H9 (cell line): ENCODE measurements at regions not wholly inside any gene's neighbourhood (a gene's known extent, or its start where the extent isn't known, plus 50 kb on each side); places are given as distances from the start of the nearest gene placed in this dataset.

ENCODE experiments used
- DNase-seq: peaks from one replicate; pipeline ENCODE4 v3.0.0-alpha.2; 2017
- H2AFZ ChIP-seq: one replicate; pipeline ENCODE4 v1.6.1; 2013; ENCODE audit warnings: mild to moderate bottlenecking, low read length, control low read depth, moderate library complexity
- H2AK5ac ChIP-seq: 2 replicates; pipeline ENCODE4 v1.6.1; 2013; ENCODE audit warnings: low read length, control low read depth, mixed read lengths; ENCODE audit not compliant: insufficient read length
- H2BK120ac ChIP-seq: one replicate; pipeline ENCODE4 v1.6.1; 2013; ENCODE audit warnings: low read depth, mild to moderate bottlenecking, low read length, control low read depth, inconsistent platforms; ENCODE audit not compliant: poor library complexity, severe bottlenecking
- H2BK12ac ChIP-seq: 2 replicates; pipeline ENCODE4 v1.6.1; 2013; ENCODE audit warnings: low read length, control low read depth, mixed read lengths, low read depth; ENCODE audit not compliant: insufficient read length
- H2BK15ac ChIP-seq: 2 replicates; pipeline ENCODE4 v1.6.1; 2013; ENCODE audit warnings: low read depth, low read length, control low read depth
- H2BK20ac ChIP-seq: one replicate; pipeline ENCODE4 v1.6.1; 2013; ENCODE audit warnings: low read depth, mild to moderate bottlenecking, low read length, control low read depth, inconsistent platforms; ENCODE audit not compliant: poor library complexity, severe bottlenecking
- H2BK5ac ChIP-seq: 2 replicates; pipeline ENCODE4 v1.6.1; 2013; ENCODE audit warnings: low read length, control low read depth, mixed read lengths; ENCODE audit not compliant: insufficient read length
- H3K14ac ChIP-seq: 2 replicates; pipeline ENCODE4 v1.6.1; 2013; ENCODE audit warnings: low read length, control low read depth; ENCODE audit not compliant: insufficient read depth
- H3K18ac ChIP-seq: 2 replicates; pipeline ENCODE4 v1.6.1; 2013; ENCODE audit warnings: low read depth, mild to moderate bottlenecking, mixed read lengths, low read length, control low read depth; ENCODE audit not compliant: insufficient read length
- H3K23ac ChIP-seq: 2 replicates; pipeline ENCODE4 v1.6.1; 2013; ENCODE audit warnings: low read length, control low read depth, mixed read lengths, low read depth; ENCODE audit not compliant: insufficient read length
- H3K23me2 ChIP-seq: 2 replicates; pipeline ENCODE4 v1.6.1; 2013; ENCODE audit warnings: low read depth, mild to moderate bottlenecking, mixed read lengths, low read length, control low read depth; ENCODE audit not compliant: insufficient read length, poor library complexity, severe bottlenecking
- H3K27ac ChIP-seq: 2 replicates; pipeline ENCODE4 v1.5.1; 2013; ENCODE audit warnings: low read length, control low read depth, mixed read lengths, low read depth; ENCODE audit not compliant: insufficient read length
- H3K27me3 ChIP-seq: 2 replicates; pipeline ENCODE4 v1.6.1; 2013; ENCODE audit warnings: low read length, control low read depth, inconsistent platforms; ENCODE audit not compliant: insufficient read depth
- H3K4ac ChIP-seq: 2 replicates; pipeline ENCODE4 v1.6.1; 2013; ENCODE audit warnings: low read depth, mild to moderate bottlenecking, control low read depth, inconsistent platforms, low read length, moderate library complexity
- H3K4me1 ChIP-seq: 2 replicates; pipeline ENCODE4 v1.6.1; 2013; ENCODE audit warnings: low read length, control low read depth, inconsistent platforms; ENCODE audit not compliant: insufficient read depth
- H3K4me2 ChIP-seq: 2 replicates; pipeline ENCODE4 v1.6.1; 2013; ENCODE audit warnings: low read length, control low read depth, mixed read lengths; ENCODE audit not compliant: insufficient read length, insufficient read depth
- H3K56ac ChIP-seq: 2 replicates; pipeline ENCODE4 v1.6.1; 2013; ENCODE audit warnings: low read depth, mild to moderate bottlenecking, mixed read lengths, low read length, control low read depth; ENCODE audit not compliant: insufficient read length
- H3K79me1 ChIP-seq: 2 replicates; pipeline ENCODE4 v1.6.1; 2013; ENCODE audit warnings: low read depth, mild to moderate bottlenecking, moderate library complexity, low read length, control low read depth, inconsistent platforms; ENCODE audit not compliant: insufficient read depth, poor library complexity, severe bottlenecking
- H3K79me2 ChIP-seq: 2 replicates; pipeline ENCODE4 v1.6.1; 2013; ENCODE audit warnings: low read length, control low read depth, inconsistent platforms; ENCODE audit not compliant: insufficient read depth
- H3K9ac ChIP-seq: 2 replicates; pipeline ENCODE4 v1.6.1; 2013; ENCODE audit warnings: low read length, control low read depth, mixed read lengths; ENCODE audit not compliant: insufficient read length; ENCODE audit errors: extremely low read depth
- H3K9me3 ChIP-seq: one replicate; pipeline ENCODE4 v1.6.1; 2013; ENCODE audit warnings: low read depth, low read length, inconsistent platforms; ENCODE audit not compliant: control insufficient read depth
- H3T11ph ChIP-seq: one replicate; pipeline ENCODE4 v1.6.1; 2013; ENCODE audit warnings: mild to moderate bottlenecking, low read length, control low read depth, inconsistent platforms
- H4K20me1 ChIP-seq: one replicate; pipeline ENCODE4 v1.6.1; 2013; ENCODE audit not compliant: control insufficient read depth, insufficient read length, insufficient read depth
- H4K5ac ChIP-seq: 2 replicates; pipeline ENCODE4 v1.6.1; 2013; ENCODE audit warnings: low read depth, mild to moderate bottlenecking, mixed read lengths, low read length, control low read depth; ENCODE audit not compliant: insufficient read length
- H4K8ac ChIP-seq: replicated peaks from 2 replicates; pipeline ENCODE4 v1.6.1; 2013; ENCODE audit warnings: low read length, control low read depth, mixed read lengths, low read depth; ENCODE audit not compliant: insufficient read length
- H4K91ac ChIP-seq: 2 replicates; pipeline ENCODE4 v1.6.1; 2013; ENCODE audit warnings: low read depth, mild to moderate bottlenecking, moderate library complexity, mixed read lengths, low read length, control low read depth; ENCODE audit not compliant: insufficient read length
- H3K27ac Mint-ChIP-seq, 3 experiments: 2 replicates in 2 of 3; 3 replicates in 1 of 3; pipeline ENCODE4 v1.8.0; 2020 to 2021; ENCODE audit warnings: mixed read lengths in 3 of 3, mild to moderate bottlenecking in 1 of 3, moderate library complexity in 1 of 3
- H3K27me3 Mint-ChIP-seq: 2 replicates; pipeline ENCODE4 v1.8.0; 2021; ENCODE audit warnings: low read depth, mild to moderate bottlenecking, moderate library complexity, mixed read lengths
- H3K36me3 Mint-ChIP-seq, 3 experiments: 2 replicates in 2 of 3; 3 replicates in 1 of 3; pipeline ENCODE4 v1.8.0; 2020 to 2021; ENCODE audit warnings: low read depth in 3 of 3, mixed read lengths in 3 of 3; ENCODE audit not compliant: insufficient read depth in 1 of 3
- H3K4me1 Mint-ChIP-seq, 2 experiments: 2 replicates each; pipeline ENCODE4 v1.8.0; 2020; ENCODE audit warnings: mixed read lengths in 2 of 2
- H3K4me3 Mint-ChIP-seq, 2 experiments: 2 replicates in 1 of 2; 3 replicates in 1 of 2; pipeline ENCODE4 v1.8.0; 2020 to 2021; ENCODE audit warnings: mild to moderate bottlenecking in 2 of 2, mixed read lengths in 2 of 2, moderate library complexity in 1 of 2
- H3K9me3 Mint-ChIP-seq, 2 experiments: 2 replicates in 1 of 2; 3 replicates in 1 of 2; pipeline ENCODE4 v1.8.0; 2020; ENCODE audit warnings: mild to moderate bottlenecking in 2 of 2, mixed read lengths in 2 of 2, moderate library complexity in 1 of 2
- WGBS: extraction: QIAGEN DNeasy Blood & Tissue Kit; methylation state at CpG from one replicate; pipeline ENCODE4 v1.1.7; 2013; ENCODE audit warnings: missing lambda C conversion rate, low lambda C conversion rate, mixed read lengths; ENCODE audit not compliant: insufficient read length; ENCODE audit errors: extremely low coverage; 5-methylcytosine and 5-hydroxymethylcytosine counted together
- TF ChIP-seq, protein P1 (sequence below): fragments of 200-600 bp; sonication (generic); conservative IDR thresholded peaks from 3 replicates; pipeline ENCODE4 v1.8.0; 2021; ENCODE audit warnings: antibody characterized with exemption, mild to moderate bottlenecking

DNA sequence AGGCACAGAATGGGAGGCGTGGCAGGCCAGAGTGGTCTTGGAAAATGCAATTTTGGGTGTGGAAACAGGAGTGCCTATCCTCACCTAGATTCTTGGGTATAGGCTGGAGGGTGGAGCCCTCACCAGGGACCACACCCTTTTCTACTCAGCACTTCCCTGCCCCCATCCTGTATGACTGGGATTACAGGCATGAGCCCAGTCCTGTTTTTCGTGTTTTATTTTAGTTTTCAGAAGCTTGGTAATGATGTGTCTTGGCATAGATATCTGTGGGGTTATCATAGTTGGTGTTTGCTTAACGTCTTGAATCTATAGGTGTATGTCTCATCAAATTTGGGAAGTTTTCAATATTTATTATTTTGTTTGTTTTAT lies 248.7 kb upstream of the CBLB start:
- H3K4me1 ChIP-seq, result no peaks in the 10 kb centered on the region
- H2BK20ac ChIP-seq, result no peak overlapping the region
- no peak overlapping the region for H3K4me2 ChIP-seq
- no peak overlapping the region for H4K5ac ChIP-seq
- no peak overlapping the region for H3T11ph ChIP-seq
- H3K18ac ChIP-seq, result no peak overlapping the region
- no peak overlapping the region for H3K23ac ChIP-seq
- no peak overlapping the region for H2BK120ac ChIP-seq
- no peak overlapping the region for H2AK5ac ChIP-seq
- no CpG with 5 or more reads among the region's 3 CpGs for WGBS
- H3K23me2 ChIP-seq, result no peaks in the 10 kb centered on the region
- H3K9ac ChIP-seq, result no peak overlapping the region
- H4K91ac ChIP-seq, result no peak overlapping the region
- no peak overlapping the region for H3K27ac ChIP-seq
- no peaks in the 10 kb centered on the region for H3K9me3 ChIP-seq
- no peaks in the 10 kb centered on the region for H4K20me1 ChIP-seq
- no peak overlapping the region for H4K8ac ChIP-seq
- no peaks in the 10 kb centered on the region for H3K27me3 ChIP-seq
- H3K27me3 Mint-ChIP-seq, result no peaks in the 10 kb centered on the region
- no peak overlapping the region for H3K14ac ChIP-seq
- H3K79me1 ChIP-seq, result no peaks in the 10 kb centered on the region
- no peak overlapping the region for H2BK5ac ChIP-seq
- no peak overlapping the region for H3K56ac ChIP-seq
- TF ChIP-seq, protein P1, sequence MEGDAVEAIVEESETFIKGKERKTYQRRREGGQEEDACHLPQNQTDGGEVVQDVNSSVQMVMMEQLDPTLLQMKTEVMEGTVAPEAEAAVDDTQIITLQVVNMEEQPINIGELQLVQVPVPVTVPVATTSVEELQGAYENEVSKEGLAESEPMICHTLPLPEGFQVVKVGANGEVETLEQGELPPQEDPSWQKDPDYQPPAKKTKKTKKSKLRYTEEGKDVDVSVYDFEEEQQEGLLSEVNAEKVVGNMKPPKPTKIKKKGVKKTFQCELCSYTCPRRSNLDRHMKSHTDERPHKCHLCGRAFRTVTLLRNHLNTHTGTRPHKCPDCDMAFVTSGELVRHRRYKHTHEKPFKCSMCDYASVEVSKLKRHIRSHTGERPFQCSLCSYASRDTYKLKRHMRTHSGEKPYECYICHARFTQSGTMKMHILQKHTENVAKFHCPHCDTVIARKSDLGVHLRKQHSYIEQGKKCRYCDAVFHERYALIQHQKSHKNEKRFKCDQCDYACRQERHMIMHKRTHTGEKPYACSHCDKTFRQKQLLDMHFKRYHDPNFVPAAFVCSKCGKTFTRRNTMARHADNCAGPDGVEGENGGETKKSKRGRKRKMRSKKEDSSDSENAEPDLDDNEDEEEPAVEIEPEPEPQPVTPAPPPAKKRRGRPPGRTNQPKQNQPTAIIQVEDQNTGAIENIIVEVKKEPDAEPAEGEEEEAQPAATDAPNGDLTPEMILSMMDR, result no peak
- H3K4me1 Mint-ChIP-seq, result no peaks in the 10 kb centered on the region; a peak in 1 of 4 replicates
- no peak overlapping the region for H3K4ac ChIP-seq
- no peak overlapping the region for H2AFZ ChIP-seq
- no peaks in the 10 kb centered on the region; a peak in 1 of 5 replicates for H3K9me3 Mint-ChIP-seq
- H3K79me2 ChIP-seq, result no peaks in the 10 kb centered on the region
- no peak overlapping the region for H3K4me3 Mint-ChIP-seq
- H3K27ac Mint-ChIP-seq, result no peak overlapping the region
- no peak overlapping the region for H2BK15ac ChIP-seq
- H3K36me3 Mint-ChIP-seq, result no peaks in the 10 kb centered on the region
- H2BK12ac ChIP-seq, result no peak overlapping the region
- DNase-seq, result no peak
